ENCODE measurements at regions not wholly inside any gene's neighbourhood (a gene's known extent, or its start where the extent isn't known, plus 50 kb on each side); places are given as distances from the start of the nearest gene placed in this dataset.

DNA sequence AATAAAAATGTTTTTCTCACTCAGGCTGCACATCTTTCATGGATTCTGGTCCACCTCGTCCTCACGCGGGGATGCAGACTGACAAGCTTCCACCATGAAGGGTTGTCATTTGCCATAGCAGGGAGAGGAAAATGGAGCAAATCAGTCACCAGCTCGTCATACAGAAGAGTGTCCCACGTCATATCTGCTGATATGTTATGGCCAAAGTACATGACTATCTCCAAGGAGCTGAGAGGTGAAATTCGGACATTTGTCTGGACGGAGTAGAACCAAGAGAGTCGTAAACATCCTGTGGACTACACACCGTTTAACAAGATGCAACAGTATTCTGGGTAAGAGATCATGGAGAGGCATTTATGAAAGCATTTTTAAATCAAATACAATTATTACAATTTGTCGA is 75.3 kb upstream of the MYOCD start:
- Mint-ChIP-seq H3K27ac (no peak overlapping the region), H3K9me3 (no peaks in the 10 kb centered on the region)
- TF ChIP-seq, protein P1, sequence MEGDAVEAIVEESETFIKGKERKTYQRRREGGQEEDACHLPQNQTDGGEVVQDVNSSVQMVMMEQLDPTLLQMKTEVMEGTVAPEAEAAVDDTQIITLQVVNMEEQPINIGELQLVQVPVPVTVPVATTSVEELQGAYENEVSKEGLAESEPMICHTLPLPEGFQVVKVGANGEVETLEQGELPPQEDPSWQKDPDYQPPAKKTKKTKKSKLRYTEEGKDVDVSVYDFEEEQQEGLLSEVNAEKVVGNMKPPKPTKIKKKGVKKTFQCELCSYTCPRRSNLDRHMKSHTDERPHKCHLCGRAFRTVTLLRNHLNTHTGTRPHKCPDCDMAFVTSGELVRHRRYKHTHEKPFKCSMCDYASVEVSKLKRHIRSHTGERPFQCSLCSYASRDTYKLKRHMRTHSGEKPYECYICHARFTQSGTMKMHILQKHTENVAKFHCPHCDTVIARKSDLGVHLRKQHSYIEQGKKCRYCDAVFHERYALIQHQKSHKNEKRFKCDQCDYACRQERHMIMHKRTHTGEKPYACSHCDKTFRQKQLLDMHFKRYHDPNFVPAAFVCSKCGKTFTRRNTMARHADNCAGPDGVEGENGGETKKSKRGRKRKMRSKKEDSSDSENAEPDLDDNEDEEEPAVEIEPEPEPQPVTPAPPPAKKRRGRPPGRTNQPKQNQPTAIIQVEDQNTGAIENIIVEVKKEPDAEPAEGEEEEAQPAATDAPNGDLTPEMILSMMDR (IDR thresholded peaks at IDR 0.05), result no peak

DNA sequence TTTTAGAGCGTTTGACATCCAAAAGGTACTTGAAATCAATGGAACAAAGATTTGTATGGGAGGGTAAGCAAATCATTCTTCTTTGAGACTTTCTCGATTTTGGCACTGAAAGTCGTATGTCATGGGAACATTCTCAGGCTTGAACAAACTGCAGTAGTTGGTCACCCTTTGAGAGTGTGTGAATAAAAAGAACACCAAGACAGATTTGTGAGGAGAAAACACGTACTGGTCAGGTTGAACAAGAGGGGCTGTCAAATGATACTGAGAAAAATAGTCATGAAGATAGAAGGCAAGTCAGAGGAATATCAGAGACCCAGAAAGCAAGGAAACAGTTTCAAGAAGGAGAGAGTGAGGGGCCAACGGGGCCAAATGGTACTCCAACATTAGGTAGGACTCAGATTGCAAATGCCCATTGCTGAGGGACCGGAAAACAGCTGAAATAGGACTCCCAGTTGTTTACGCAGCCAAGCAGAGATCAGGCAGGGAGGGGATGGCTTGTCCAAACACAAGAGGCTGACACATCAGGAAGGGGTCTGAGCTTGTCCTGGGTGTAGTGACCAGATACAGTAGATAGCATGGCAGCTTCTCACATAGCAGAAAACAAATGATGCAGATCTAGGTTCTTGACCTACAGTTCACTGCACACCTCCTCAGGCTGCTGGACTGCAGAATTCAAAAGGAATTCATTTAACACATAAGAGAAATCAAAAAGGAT is 74.5 kb upstream of the MYOCD start:
- Mint-ChIP-seq H3K4me1 (ENCODE audit: low read depth) (no peaks in the 10 kb centered on the region), H3K4me3 (no peak overlapping the region), H3K36me3 (ENCODE audit: low read depth) (no peaks in the 10 kb centered on the region), H3K27me3 (ENCODE audit: insufficient read depth) (no peaks in the 10 kb centered on the region), H3K9me3 (no peaks in the 10 kb centered on the region), H3K27ac (no peak overlapping the region)
- TF ChIP-seq, protein P1 (IDR thresholded peaks at IDR 0.05), result no peak
- DNase-seq, result peak; percentile 6

More for the DNA sequence above, 75.3 kb upstream of the MYOCD start:
- Mint-ChIP-seq H3K4me3 (no peak overlapping the region), H3K27me3 (ENCODE audit: insufficient read depth) (no peaks in the 10 kb centered on the region), H3K4me1 (ENCODE audit: low read depth) (no peaks in the 10 kb centered on the region), H3K36me3 (ENCODE audit: low read depth) (no peaks in the 10 kb centered on the region)
- no peak for DNase-seq

DNA sequence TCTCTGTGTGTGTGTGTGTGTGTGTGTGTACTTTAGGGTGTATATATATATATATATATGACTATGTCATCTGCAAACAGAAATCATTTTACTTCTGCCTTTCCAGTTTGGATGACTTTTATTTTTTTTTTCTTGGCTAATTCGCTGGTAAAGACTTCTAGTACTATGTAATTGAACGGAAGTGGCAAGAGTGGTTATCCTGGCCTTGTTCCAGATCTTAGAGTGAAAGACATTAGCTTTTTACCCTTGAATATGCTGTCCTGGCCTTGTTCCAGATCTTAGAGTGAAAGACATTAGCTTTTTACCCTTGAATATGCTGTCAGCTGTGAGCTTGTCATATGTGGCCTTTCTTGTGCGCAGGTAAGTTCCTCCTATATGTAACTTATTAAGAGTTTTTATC is 72.7 kb upstream of the MYOCD start:
- H3K27ac Mint-ChIP-seq, result no peak overlapping the region
- TF ChIP-seq, protein P1 (IDR thresholded peaks at IDR 0.05), result no peak
- no peaks in the 10 kb centered on the region for H3K36me3 Mint-ChIP-seq (ENCODE audit: low read depth)
- no peak overlapping the region for H3K4me3 Mint-ChIP-seq
- no peaks in the 10 kb centered on the region for H3K9me3 Mint-ChIP-seq
- H3K4me1 Mint-ChIP-seq (ENCODE audit: low read depth), result no peaks in the 10 kb centered on the region
- no peak for DNase-seq
- no peaks in the 10 kb centered on the region for H3K27me3 Mint-ChIP-seq (ENCODE audit: insufficient read depth)

DNA sequence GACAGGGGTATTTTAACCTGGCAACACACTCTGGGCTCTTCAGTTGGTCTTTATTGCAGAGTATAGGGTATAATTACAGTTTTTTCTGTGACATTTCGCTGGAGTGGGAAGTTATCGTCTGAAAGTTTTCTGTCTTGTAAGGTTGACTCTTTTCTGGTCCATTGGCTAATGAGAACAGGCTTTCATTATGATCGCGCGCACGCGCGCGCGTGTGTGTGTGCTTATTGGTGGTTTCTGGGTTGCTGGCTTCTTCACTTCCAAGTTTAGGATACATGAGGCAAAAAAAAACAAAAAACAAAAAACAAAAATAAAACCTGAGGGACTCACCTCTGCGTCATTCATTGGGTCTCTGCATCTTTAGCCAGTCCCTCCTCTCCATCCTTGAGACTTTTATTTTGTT is 68.7 kb upstream of the MYOCD start:
- TF ChIP-seq, protein P1 (IDR thresholded peaks at IDR 0.05), result no peak
- peaks cover 17% of the 10 kb centered on the region for H3K4me1 Mint-ChIP-seq (ENCODE audit: low read depth)
- H3K27me3 Mint-ChIP-seq (ENCODE audit: insufficient read depth), result no peaks in the 10 kb centered on the region; the same call in 1 of the 2 replicates
- no peak for DNase-seq
- H3K27ac Mint-ChIP-seq, result no peak overlapping the region
- no peaks in the 10 kb centered on the region for H3K36me3 Mint-ChIP-seq (ENCODE audit: low read depth)
- H3K9me3 Mint-ChIP-seq, result no peaks in the 10 kb centered on the region
- H3K4me3 Mint-ChIP-seq, result no peak overlapping the region

DNA sequence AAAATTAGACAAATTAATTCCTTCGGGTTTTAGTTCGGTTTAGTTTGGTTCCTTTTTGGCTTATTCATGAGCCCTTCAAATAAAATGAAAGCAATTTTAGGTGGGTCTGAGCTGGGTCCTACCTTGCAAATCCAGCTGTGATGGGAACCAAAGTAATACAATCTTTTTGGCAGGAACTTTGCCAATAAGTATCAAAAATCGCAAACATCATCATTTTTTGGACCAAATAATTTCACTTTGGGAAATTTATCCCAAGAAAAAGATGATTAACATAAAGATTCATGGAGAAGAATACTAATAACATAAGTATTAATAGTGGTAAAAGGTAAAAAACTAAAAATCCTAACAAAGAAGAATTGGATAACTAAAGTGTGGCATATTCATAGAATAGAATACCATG is 67.8 kb upstream of the MYOCD start:
- no peak for DNase-seq
- H3K4me3 Mint-ChIP-seq, result no peak overlapping the region
- H3K27ac Mint-ChIP-seq, result no peak overlapping the region
- peaks cover 17% of the 10 kb centered on the region for H3K4me1 Mint-ChIP-seq (ENCODE audit: low read depth)
- TF ChIP-seq, protein P1 (IDR thresholded peaks at IDR 0.05), result no peak
- H3K9me3 Mint-ChIP-seq, result no peaks in the 10 kb centered on the region
- no peaks in the 10 kb centered on the region for H3K36me3 Mint-ChIP-seq (ENCODE audit: low read depth)
- no peaks in the 10 kb centered on the region; the same call in 1 of the 2 replicates for H3K27me3 Mint-ChIP-seq (ENCODE audit: insufficient read depth)
